T47D (cell line): ENCODE measurements at regions not wholly inside any gene's neighbourhood (a gene's known extent, or its start where the extent isn't known, plus 50 kb on each side); places are given as distances from the start of the nearest gene placed in this dataset.
"Not testable (repeated sequence)": the region's sequence is repeated elsewhere in the genome, so short reads cannot be mapped to it uniquely, and the experiment has no call there.

Experiments
- DNase-seq, 2 experiments: peaks; one replicate each; pipeline versions ENCODE4 v3.0.0 to v3.0.0-alpha.2; 2011 to 2012; ENCODE audit warnings: low read depth in 1 of 2, low spot score in 1 of 2
- JUND ChIP-seq: IDR thresholded peaks from 2 replicates; pipeline ENCODE4 v1.6.1; 2012; ENCODE audit warnings: low read depth
- in situ Hi-C: cut with HindIII; loops from 2 replicates; pipeline ENCODE4 v1.10.0; 2016; ENCODE audit warnings: low sequenced_read_pairs, low pct_unique_long_range_greater_than_20kb

DNA sequence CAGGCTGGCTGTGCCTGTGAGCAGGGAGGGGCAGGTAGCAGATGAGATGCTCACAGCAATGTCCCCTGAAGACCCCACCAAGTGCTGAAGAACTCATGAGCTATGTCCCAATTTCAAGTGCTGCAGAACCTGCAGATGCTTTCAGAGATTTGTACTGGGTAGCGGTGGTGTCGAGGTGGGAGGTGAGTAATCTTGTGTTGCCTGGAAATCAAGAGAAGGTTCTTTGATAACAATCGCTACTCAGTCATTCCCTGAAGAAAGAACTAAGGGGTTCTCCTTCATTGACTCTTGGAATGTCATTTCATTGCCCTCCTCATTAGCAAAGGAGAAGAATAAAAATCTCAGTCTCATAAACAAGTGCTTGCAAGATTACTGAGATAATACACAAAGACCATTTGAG is 246.4 kb downstream of the EMX2 start:
- in situ Hi-C loops, result no loop called here
- no peak for DNase-seq
- TF ChIP-seq JUND, result no peak

- in situ Hi-C loops, result no loop called here
- TF ChIP-seq JUND, result no peak
- DNase-seq, result no peak
Measured at GRCh38 chr10:117790179-117790578, 247.6 kb downstream of the EMX2 start.

DNA sequence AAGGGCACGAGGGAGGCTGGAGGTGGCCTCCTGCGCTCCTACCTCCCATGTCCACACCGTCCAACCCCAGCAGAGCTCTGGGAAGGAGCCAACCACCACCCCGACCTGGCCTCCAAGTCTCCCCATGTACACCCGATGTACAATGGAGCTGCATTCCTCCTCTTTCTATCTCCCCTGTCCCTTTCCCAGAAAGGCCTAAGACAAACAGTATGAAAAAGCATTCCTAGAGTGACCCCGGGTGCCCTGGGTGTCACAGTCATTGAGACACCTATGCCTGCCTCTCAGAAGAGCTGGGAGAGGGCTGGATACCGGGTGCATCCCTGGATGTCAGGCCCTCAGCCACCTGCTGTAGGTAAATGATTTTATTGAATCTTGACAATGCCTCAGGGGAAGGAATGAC is 248.1 kb downstream of the EMX2 start:
- in situ Hi-C loops, result no loop called here
- no peak for DNase-seq

DNA sequence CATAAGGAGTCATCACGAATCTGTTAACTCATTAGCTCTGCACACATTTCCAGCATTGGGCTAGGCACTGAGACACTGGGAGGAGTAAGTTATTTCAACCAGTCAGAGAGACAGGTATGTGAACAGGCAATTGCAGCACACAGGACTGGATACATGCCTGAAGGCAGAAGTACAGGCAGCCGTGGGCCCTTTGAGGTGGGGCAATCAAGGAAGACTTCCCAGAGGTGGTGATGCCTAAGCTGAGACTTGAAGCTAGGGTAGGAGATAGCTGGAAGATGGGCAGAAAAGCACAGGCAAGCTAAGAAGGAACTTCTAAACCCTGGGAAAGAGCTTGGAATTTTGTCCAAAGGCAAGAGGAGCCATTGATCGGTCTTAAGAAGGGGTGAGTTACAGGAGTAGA is 249.7 kb downstream of the EMX2 start:
- no peak for TF ChIP-seq JUND
- in situ Hi-C loops, result no loop called here
- no peak for DNase-seq

More for the DNA sequence above, 248.1 kb downstream of the EMX2 start:
- TF ChIP-seq JUND, result no peak

DNA sequence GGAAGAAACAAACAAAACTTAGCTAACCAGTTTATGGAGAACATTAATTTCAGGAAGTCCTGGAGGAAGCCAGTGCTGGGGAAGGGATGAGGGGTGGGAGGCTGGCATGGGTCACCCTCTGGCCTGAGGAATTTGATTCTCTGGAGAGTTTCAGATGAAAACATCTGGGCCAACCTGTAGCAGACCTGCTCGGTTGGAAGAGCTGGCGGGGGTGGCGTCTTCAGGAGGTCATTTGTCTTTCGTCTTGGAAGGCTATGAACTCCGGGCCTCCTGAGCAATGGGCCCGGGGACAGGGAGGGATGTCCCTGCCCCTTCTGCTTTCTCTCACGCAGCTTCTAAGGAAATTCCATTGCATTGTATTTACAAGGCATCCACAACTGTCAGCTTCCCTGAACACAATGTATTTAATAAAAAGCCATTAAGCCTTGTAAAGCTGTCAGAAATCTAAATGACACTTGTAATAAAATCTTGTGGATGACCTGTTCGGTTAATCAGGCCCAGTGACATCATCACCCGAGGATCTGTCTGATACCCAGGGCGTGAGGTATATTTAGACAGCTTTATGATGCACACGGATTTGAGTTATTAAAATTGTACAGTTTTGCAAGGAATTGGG is 250.5 kb downstream of the RAB11FIP2 start:
- TF ChIP-seq JUND, result no peak
- no peak for DNase-seq
- in situ Hi-C loops, result no loop called here

- in situ Hi-C loops, result no loop called here
- no peak for TF ChIP-seq JUND
- DNase-seq, result no peak
Measured at GRCh38 chr10:117797296-117797695, 249.4 kb downstream of the RAB11FIP2 start.

DNA sequence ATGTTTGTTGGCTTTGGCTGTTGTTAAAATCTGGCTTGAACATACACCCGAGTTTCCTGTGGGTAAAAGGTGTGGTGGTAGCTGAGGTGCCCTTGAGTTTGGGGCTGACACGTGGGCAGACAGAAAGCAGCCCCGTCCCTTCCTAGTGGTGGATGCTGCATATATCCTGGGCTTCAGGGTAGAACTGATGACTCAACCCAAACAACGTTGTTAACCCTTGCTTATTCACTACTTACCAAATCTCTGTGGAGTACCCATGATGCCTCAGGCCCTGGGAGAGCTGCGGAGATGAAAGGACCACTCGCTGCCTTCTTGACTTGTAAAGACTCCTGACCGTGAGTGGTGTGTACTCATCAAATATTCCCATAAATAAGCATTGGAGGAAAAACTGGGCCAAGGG is 245.1 kb downstream of the RAB11FIP2 start:
- in situ Hi-C loops, result no loop called here
- no peak for TF ChIP-seq JUND
- DNase-seq, result no peak

GRCh38 chr10:117804470-117805011 is 242.2 kb downstream of the RAB11FIP2 start:
- no peak for DNase-seq
- in situ Hi-C loops, result no loop called here
- TF ChIP-seq JUND, result no peak

DNA sequence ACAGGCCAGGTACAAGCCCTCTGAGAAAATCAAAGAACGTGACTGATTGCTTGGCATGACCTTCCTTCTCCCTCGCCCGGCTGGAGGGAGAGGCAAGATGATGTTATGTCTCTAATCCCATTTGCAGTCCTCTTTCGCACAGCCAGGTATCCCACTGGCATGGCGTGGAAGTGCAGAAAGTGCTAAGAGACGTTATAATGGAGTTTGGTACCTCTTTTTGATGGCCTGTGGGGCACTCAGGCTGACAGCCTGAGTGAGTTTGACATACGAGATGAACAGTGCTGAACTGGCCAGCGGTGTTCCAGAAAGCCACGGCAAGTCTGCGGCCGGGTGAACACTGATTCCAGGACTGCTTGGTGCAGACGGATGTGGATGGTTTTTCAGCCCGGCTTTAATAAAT is 241.6 kb downstream of the RAB11FIP2 start:
- no peak for TF ChIP-seq JUND
- in situ Hi-C loops, result no loop called here
- no peak for DNase-seq

DNA sequence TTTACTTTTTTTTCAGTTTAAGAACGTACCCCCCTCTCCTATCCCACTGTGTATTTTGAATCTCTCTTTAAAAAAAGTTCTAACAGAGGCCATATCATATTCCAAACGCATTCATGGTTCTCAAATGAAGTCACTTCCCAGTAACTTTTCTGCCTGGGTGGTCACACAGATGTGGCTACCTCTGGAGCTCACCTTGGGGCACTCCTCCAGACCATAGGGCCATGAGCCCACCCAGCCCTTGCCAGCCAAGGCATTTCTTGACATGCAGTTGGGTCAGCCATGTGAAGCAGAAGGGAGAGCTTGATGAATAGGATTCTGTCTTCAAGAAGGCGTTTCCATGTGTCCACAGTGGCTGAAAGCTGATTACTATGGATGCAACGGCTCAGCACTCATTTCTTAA is 239.3 kb downstream of the RAB11FIP2 start:
- TF ChIP-seq JUND, result no peak
- DNase-seq, result no peak
- in situ Hi-C loops, result no loop called here

- DNase-seq, in situ Hi-C loops: not testable (repeated sequence)
Measured at GRCh38 chr10:117815816-117816215, 230.9 kb downstream of the RAB11FIP2 start.

DNA sequence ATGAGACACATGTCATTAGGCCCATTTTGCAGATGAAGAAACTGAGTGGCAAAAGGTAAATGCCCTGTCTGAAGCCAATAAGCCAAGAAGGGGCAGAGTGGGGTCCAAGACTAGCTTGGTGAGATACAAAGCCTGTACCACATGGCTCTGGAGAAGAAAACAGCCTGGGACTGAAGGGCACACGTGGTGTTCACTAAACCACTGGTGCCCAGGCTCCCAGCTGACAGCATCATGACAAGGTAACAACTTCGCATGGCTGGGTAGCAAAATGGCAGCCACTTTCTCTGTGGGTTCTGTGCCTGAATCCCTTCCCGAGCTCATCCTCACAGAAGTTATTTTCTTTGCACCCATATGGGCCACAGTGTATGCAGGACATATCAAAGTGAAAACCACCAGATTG is 229.6 kb downstream of the RAB11FIP2 start:
- in situ Hi-C loops, result no loop called here
- TF ChIP-seq JUND, result no peak
- DNase-seq, result no peak

- in situ Hi-C loops, result no loop called here
- no peak for DNase-seq
Measured at GRCh38 chr10:117818721-117819120, 228.0 kb downstream of the RAB11FIP2 start.

GRCh38 chr10:117819304-117819703 is 227.4 kb downstream of the RAB11FIP2 start:
- TF ChIP-seq JUND, result no peak
- in situ Hi-C loops, result no loop called here
- no peak for DNase-seq

More at GRCh38 chr10:117818721-117819120, 228.0 kb downstream of the RAB11FIP2 start:
- TF ChIP-seq JUND, result no peak
